ENCODE measurements at regions not wholly inside any gene's neighbourhood (a gene's known extent, or its start where the extent isn't known, plus 50 kb on each side); places are given as distances from the start of the nearest gene placed in this dataset.

- ChIA-PET RAD21 (ENCODE audit: low non-redundant PET in 1 of 2, low total read pairs in 2 of 2, uncharacterized antibody in 2 of 2, unreplicated experiment in 2 of 2) (no interaction called here), CTCF (no interaction called here), POLR2A (no interaction called here)
- no peak for TF ChIP-seq POLR2A (IDR thresholded peaks at IDR 0.05; ENCODE audit: borderline replicate concordance, extremely low read depth, insufficient read depth, insufficient read length)
- no peak for TF ChIP-seq RAD21 (IDR thresholded peaks at IDR 0.05; ENCODE audit: low read depth)
- no peak for TF ChIP-seq ELF1 (IDR thresholded peaks at IDR 0.05; ENCODE audit: borderline replicate concordance, low read depth)
- no peak for TF ChIP-seq SP1 (IDR thresholded peaks at IDR 0.05; ENCODE audit: low read depth)
- TF ChIP-seq YY1 (IDR thresholded peaks at IDR 0.05; ENCODE audit: extremely low read depth, insufficient replicate concordance, low read depth, low read length), result no peak
- no peak for TF ChIP-seq ZFX (IDR thresholded peaks at IDR 0.05)
- TF ChIP-seq, protein P1, sequence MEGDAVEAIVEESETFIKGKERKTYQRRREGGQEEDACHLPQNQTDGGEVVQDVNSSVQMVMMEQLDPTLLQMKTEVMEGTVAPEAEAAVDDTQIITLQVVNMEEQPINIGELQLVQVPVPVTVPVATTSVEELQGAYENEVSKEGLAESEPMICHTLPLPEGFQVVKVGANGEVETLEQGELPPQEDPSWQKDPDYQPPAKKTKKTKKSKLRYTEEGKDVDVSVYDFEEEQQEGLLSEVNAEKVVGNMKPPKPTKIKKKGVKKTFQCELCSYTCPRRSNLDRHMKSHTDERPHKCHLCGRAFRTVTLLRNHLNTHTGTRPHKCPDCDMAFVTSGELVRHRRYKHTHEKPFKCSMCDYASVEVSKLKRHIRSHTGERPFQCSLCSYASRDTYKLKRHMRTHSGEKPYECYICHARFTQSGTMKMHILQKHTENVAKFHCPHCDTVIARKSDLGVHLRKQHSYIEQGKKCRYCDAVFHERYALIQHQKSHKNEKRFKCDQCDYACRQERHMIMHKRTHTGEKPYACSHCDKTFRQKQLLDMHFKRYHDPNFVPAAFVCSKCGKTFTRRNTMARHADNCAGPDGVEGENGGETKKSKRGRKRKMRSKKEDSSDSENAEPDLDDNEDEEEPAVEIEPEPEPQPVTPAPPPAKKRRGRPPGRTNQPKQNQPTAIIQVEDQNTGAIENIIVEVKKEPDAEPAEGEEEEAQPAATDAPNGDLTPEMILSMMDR (IDR thresholded peaks at IDR 0.05 in 2 of 3, conservative IDR thresholded peaks at IDR 0.05 in 1 of 3; ENCODE audit: borderline replicate concordance in 1 of 3, insufficient read depth in 1 of 3, low read depth in 2 of 3, low read length in 2 of 3), result no peak
- BruUV-seq (replicated peaks), result no TSS peak
- H3K4me2 ChIP-seq (ENCODE audit: low read length), result no peak overlapping the region
- no peaks in the 10 kb centered on the region for H3K79me2 ChIP-seq (ENCODE audit: insufficient read depth, low read length)
- peaks cover 12 to 38% of the 10 kb centered on the region in 2 experiments for H3K4me1 ChIP-seq (ENCODE audit: control insufficient read depth in 1 of 2, insufficient read depth in 2 of 2, low read length in 2 of 2)
- DNase-seq (ENCODE audit: low read depth, low spot score) (no peak), ATAC-seq (no peak)
- H4K20me1 ChIP-seq (ENCODE audit: insufficient read depth), result no peaks in the 10 kb centered on the region
- no peak overlapping the region for H3K9ac ChIP-seq (ENCODE audit: low read length)
- intact Hi-C loops (cut with micrococcal nuclease), result no loop called here
- no peak overlapping the region for H3K4me3 ChIP-seq (replicated peaks in 1 of 2; ENCODE audit: low read depth in 1 of 2, low read length in 2 of 2)
- H3K27ac ChIP-seq (ENCODE audit: low read depth, low read length), result no peak overlapping the region
- no peaks in the 10 kb centered on the region for H3K27me3 ChIP-seq (ENCODE audit: insufficient read depth, low read length)
- H3K36me3 ChIP-seq (ENCODE audit: control insufficient read depth in 1 of 2, insufficient read depth in 2 of 2, low read length in 2 of 2), result no peaks in the 10 kb centered on the region
- no peak overlapping the region for H2AFZ ChIP-seq (ENCODE audit: low read depth, low read length, poor library complexity, severe bottlenecking)
- no peaks in the 10 kb centered on the region for H3K9me3 ChIP-seq (ENCODE audit: control insufficient read depth in 1 of 2, insufficient read depth in 1 of 2, low read depth in 1 of 2, low read length in 2 of 2)
- H3K9me2 ChIP-seq (ENCODE audit: insufficient read depth), result no peaks in the 10 kb centered on the region; the same call in 1 of the 2 replicates
Measured at GRCh38 chr10:78259391-78259790, 225.7 kb downstream of the RPS24 start.

- CTCF ChIA-PET, result no interaction called here
- no peak overlapping the region for H3K4me3 ChIP-seq (replicated peaks in 1 of 2; ENCODE audit: low read depth in 1 of 2, low read length in 2 of 2)
- DNase-seq (ENCODE audit: low read depth, low spot score), result no peak
- intact Hi-C loops (cut with micrococcal nuclease), result no loop called here
- no peak overlapping the region for H2AFZ ChIP-seq (ENCODE audit: low read depth, low read length, poor library complexity, severe bottlenecking)
- no peak overlapping the region for H3K4me2 ChIP-seq (ENCODE audit: low read length)
- POLR2A ChIA-PET, result no interaction called here
- RAD21 ChIA-PET (ENCODE audit: low non-redundant PET in 1 of 2, low total read pairs in 2 of 2, uncharacterized antibody in 2 of 2, unreplicated experiment in 2 of 2), result no interaction called here
- BruUV-seq (replicated peaks), result no TSS peak
- no peak overlapping the region for H3K27ac ChIP-seq (ENCODE audit: low read depth, low read length)
- no peak for ATAC-seq
- H3K4me1 ChIP-seq (ENCODE audit: control insufficient read depth in 1 of 2, insufficient read depth in 2 of 2, low read length in 2 of 2), result peaks cover 12 to 30% of the 10 kb centered on the region in 2 experiments
- H3K36me3 ChIP-seq (ENCODE audit: control insufficient read depth in 1 of 2, insufficient read depth in 2 of 2, low read length in 2 of 2), result no peaks in the 10 kb centered on the region
- H3K9me2 ChIP-seq (ENCODE audit: insufficient read depth), result no peaks in the 10 kb centered on the region; the same call in 1 of the 2 replicates
- no peaks in the 10 kb centered on the region for H3K79me2 ChIP-seq (ENCODE audit: insufficient read depth, low read length)
- no peaks in the 10 kb centered on the region for H3K9me3 ChIP-seq (ENCODE audit: control insufficient read depth in 1 of 2, insufficient read depth in 1 of 2, low read depth in 1 of 2, low read length in 2 of 2)
- H3K27me3 ChIP-seq (ENCODE audit: insufficient read depth, low read length), result no peaks in the 10 kb centered on the region
- H4K20me1 ChIP-seq (ENCODE audit: insufficient read depth), result no peaks in the 10 kb centered on the region
- H3K9ac ChIP-seq (ENCODE audit: low read length), result no peak overlapping the region
- TF ChIP-seq SRF (IDR thresholded peaks at IDR 0.05; ENCODE audit: low read depth) (no peak), ZNF274 (IDR thresholded peaks at IDR 0.05; ENCODE audit: low read depth, low read length) (no peak), YY1 (IDR thresholded peaks at IDR 0.05; ENCODE audit: extremely low read depth, insufficient replicate concordance, low read depth, low read length) (no peak), SP1 (IDR thresholded peaks at IDR 0.05; ENCODE audit: low read depth) (no peak), CEBPB (IDR thresholded peaks at IDR 0.05; ENCODE audit: low read depth) (no peak), POLR2A (IDR thresholded peaks at IDR 0.05; ENCODE audit: borderline replicate concordance, extremely low read depth, insufficient read depth, insufficient read length) (no peak), TCF7L2 (IDR thresholded peaks at IDR 0.05; ENCODE audit: borderline replicate concordance, extremely low read depth, insufficient read depth, insufficient read length) (no peak), ELF1 (IDR thresholded peaks at IDR 0.05; ENCODE audit: borderline replicate concordance, low read depth) (no peak), ZFX (IDR thresholded peaks at IDR 0.05) (no peak), ATF3 (IDR thresholded peaks at IDR 0.05) (no peak), EZH2 (IDR thresholded peaks at IDR 0.05) (no peak), CBX3 (IDR thresholded peaks at IDR 0.05; ENCODE audit: low read depth) (no peak), EGR1 (IDR thresholded peaks at IDR 0.05; ENCODE audit: low read depth) (no peak), POLR2AphosphoS5 (IDR thresholded peaks at IDR 0.05; ENCODE audit: low read depth, low read length) (no peak)
- TF ChIP-seq, protein P2, sequence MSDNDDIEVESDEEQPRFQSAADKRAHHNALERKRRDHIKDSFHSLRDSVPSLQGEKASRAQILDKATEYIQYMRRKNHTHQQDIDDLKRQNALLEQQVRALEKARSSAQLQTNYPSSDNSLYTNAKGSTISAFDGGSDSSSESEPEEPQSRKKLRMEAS (IDR thresholded peaks at IDR 0.05), result no peak
- TF ChIP-seq, protein P1 (IDR thresholded peaks at IDR 0.05 in 2 of 3, conservative IDR thresholded peaks at IDR 0.05 in 1 of 3; ENCODE audit: borderline replicate concordance in 1 of 3, insufficient read depth in 1 of 3, low read depth in 2 of 3, low read length in 2 of 3), result no peak
Measured at GRCh38 chr10:78260141-78260540, 226.5 kb downstream of the RPS24 start.

Data from HCT116 (cell line).